ENCODE measurements at regions not wholly inside any gene's neighbourhood (a gene's known extent, or its start where the extent isn't known, plus 50 kb on each side); places are given as distances from the start of the nearest gene placed in this dataset.

DNA sequence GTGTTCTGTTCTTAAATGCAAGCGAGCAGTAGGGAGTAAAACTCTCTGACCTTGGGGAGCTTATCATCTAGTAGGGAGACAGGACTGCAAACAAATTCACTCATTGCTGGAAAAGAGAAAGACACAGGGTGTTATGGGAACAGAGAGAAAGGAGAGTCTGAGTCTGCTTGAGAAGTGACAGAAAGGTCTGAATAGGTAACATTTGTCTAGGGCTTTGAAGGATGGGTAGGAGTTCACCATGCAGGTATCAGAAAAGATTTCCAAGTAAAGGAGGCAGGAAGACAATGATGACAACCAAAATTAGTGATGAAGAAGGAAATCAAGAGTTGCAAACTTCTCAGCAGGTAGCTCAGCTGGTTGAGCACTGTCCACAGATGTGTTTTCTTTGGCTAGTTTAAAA, 93.6 kb upstream of the GPR139 start:
- Histone ChIP-seq H2AFZ (ENCODE audit: low read depth, low read length) (no peak overlapping the region), H3K4me2 (ENCODE audit: insufficient read depth, low read length) (no peak overlapping the region), H3K4me1 (ENCODE audit: control insufficient read depth, extremely low read depth, insufficient read depth, low read length) (no peaks in the 10 kb centered on the region), H3K9me3 (replicated peaks; ENCODE audit: control insufficient read depth, insufficient read depth, low read length) (peaks cover 2% of the 10 kb centered on the region), H3K27me3 (ENCODE audit: control insufficient read depth in 2 of 2, insufficient read depth in 2 of 2, low read length in 2 of 2) (no peaks in the 10 kb centered on the region), H3K9me1 (replicated peaks; ENCODE audit: control insufficient read depth, extremely low read depth, insufficient read depth, low read length) (no peaks in the 10 kb centered on the region), H3K4me3 (replicated peaks in 1 of 3; ENCODE audit: insufficient read depth in 1 of 3, low read depth in 1 of 3, low read length in 3 of 3) (no peak overlapping the region), H3K36me3 (ENCODE audit: control insufficient read depth in 2 of 2, extremely low read depth in 1 of 2, insufficient read depth in 2 of 2, low read length in 2 of 2) (no peaks in the 10 kb centered on the region), H3K79me2 (ENCODE audit: control insufficient read depth, insufficient read depth, low read length) (no peaks in the 10 kb centered on the region), H3K9ac (replicated peaks; ENCODE audit: extremely low read depth, insufficient read depth, low read length) (no peak overlapping the region), H3K27ac (ENCODE audit: insufficient read depth, low read depth, low read length) (no peak overlapping the region), H4K20me1 (replicated peaks; ENCODE audit: control insufficient read depth, extremely low read depth, insufficient read depth, low read length) (no peaks in the 10 kb centered on the region)
- CTCF ChIA-PET: no interaction called here
- DNase-seq (ENCODE audit: low read depth, low spot score) (no peak), FAIRE-seq (no peak)
- POLR2A ChIA-PET: no interaction called here
- dilution Hi-C loops (cut with MboI; ENCODE audit: extremely low pct_ligation_motif_present, low sequenced_read_pairs): no loop called here
- no peak for TF ChIP-seq EZH2 (IDR thresholded peaks at IDR 0.05; ENCODE audit: borderline replicate concordance, low read depth, low read length, severe bottlenecking)
- TF ChIP-seq GATA2 (IDR thresholded peaks at IDR 0.05; ENCODE audit: insufficient read depth, insufficient read length, low read depth, low read length): no peak
- no peak for TF ChIP-seq FOS (IDR thresholded peaks at IDR 0.05; ENCODE audit: borderline replicate concordance, insufficient read depth, low read length)
- no peak for TF ChIP-seq MYC (IDR thresholded peaks at IDR 0.05; ENCODE audit: low read depth, low read length)
- TF ChIP-seq MAX (IDR thresholded peaks at IDR 0.05; ENCODE audit: insufficient read depth, insufficient read length): no peak
- TF ChIP-seq POLR2AphosphoS5 (IDR thresholded peaks at IDR 0.05; ENCODE audit: insufficient read depth, low read depth, low read length): no peak
- no peak for TF ChIP-seq CTCF (IDR thresholded peaks at IDR 0.05; ENCODE audit: extremely low read depth in 1 of 2, insufficient read depth in 1 of 2, low read depth in 1 of 2, low read length in 2 of 2)
- no peak for TF ChIP-seq JUN (IDR thresholded peaks at IDR 0.05; ENCODE audit: borderline replicate concordance, insufficient read depth, insufficient read length, low read depth)
- no peak for TF ChIP-seq POLR2A (IDR thresholded peaks at IDR 0.05; ENCODE audit: low read depth, low read length)
- BruUV-seq (replicated peaks): no TSS peak
- intact Hi-C loops (cut with micrococcal nuclease): no loop called here
